HEK293T (cell line): ENCODE measurements at regions not wholly inside any gene's neighbourhood (a gene's known extent, or its start where the extent isn't known, plus 50 kb on each side); places are given as distances from the start of the nearest gene placed in this dataset.

Experiments
- CTCF ChIA-PET: fragments of 350-600 bp; formaldehyde crosslinking; extraction: SDS; loops from one replicate; lab custom pipeline; 2021; ENCODE audit warnings: antibody characterized with exemption, inconsistent platforms; lab: Yijun Ruan, JAX
- POLR2A ChIA-PET: fragments of 350-600 bp; formaldehyde crosslinking; extraction: SDS; loops from one replicate; lab custom pipeline; 2020; ENCODE audit warnings: antibody characterized with exemption, inconsistent platforms; lab: Yijun Ruan, JAX
- DNase-seq: peaks from one replicate; pipeline ENCODE4 v3.0.0; 2012; ENCODE audit warnings: mixed read lengths; ENCODE audit errors: extremely low spot score
- ARNT ChIP-seq: fragments of 450-650 bp; IDR thresholded peaks from 2 replicates; pipeline ENCODE4 v1.6.1; 2017; ENCODE audit warnings: mild to moderate bottlenecking
- BHLHE40 ChIP-seq: fragments of 450-650 bp; IDR thresholded peaks from 2 replicates; pipeline ENCODE4 v1.6.1; 2016; ENCODE audit warnings: mild to moderate bottlenecking, moderate library complexity, borderline replicate concordance
- CTBP1 ChIP-seq: fragments of 450-650 bp; IDR thresholded peaks from 2 replicates; pipeline ENCODE4 v1.6.1; 2016; ENCODE audit warnings: borderline replicate concordance
- ELF4 ChIP-seq: fragments of 450-650 bp; IDR thresholded peaks from 2 replicates; pipeline ENCODE4 v1.6.1; 2017; ENCODE audit warnings: antibody characterized with exemption
- FOXA1 ChIP-seq: fragments of 450-650 bp; IDR thresholded peaks from 2 replicates; pipeline ENCODE4 v1.6.1; 2016; ENCODE audit warnings: mild to moderate bottlenecking
- FOXK2 ChIP-seq: fragments of 450-650 bp; IDR thresholded peaks from 2 replicates; pipeline ENCODE4 v1.6.1; 2016; ENCODE audit warnings: mild to moderate bottlenecking
- FOXM1 ChIP-seq: fragments of 450-650 bp; IDR thresholded peaks from 2 replicates; pipeline ENCODE4 v1.6.1; 2017; ENCODE audit warnings: mild to moderate bottlenecking, borderline replicate concordance
- HDGF ChIP-seq: fragments of 450-650 bp; IDR thresholded peaks from 2 replicates; pipeline ENCODE4 v1.6.1; 2017; ENCODE audit warnings: antibody characterized with exemption, borderline replicate concordance
- L3MBTL2 ChIP-seq: fragments of 450-650 bp; conservative IDR thresholded peaks from 2 replicates; pipeline ENCODE4 v1.6.1; 2016; ENCODE audit warnings: mild to moderate bottlenecking
- LEF1 ChIP-seq: fragments of 450-650 bp; IDR thresholded peaks from 2 replicates; pipeline ENCODE4 v1.6.1; 2017; ENCODE audit warnings: mild to moderate bottlenecking, borderline replicate concordance
- NFRKB ChIP-seq: fragments of 450-650 bp; IDR thresholded peaks from 2 replicates; pipeline ENCODE4 v1.6.1; 2016; ENCODE audit warnings: mild to moderate bottlenecking, moderate library complexity
- SP1 ChIP-seq: fragments of 450-650 bp; IDR thresholded peaks from 2 replicates; pipeline ENCODE4 v1.6.1; 2017
- SUZ12 ChIP-seq: fragments of 450-650 bp; IDR thresholded peaks from 2 replicates; pipeline ENCODE4 v1.6.1; 2016; ENCODE audit warnings: mild to moderate bottlenecking
- TARDBP ChIP-seq: fragments of 450-650 bp; IDR thresholded peaks from 2 replicates; pipeline ENCODE4 v1.6.1; 2016
- ZNF384 ChIP-seq: fragments of 450-650 bp; IDR thresholded peaks from 2 replicates; pipeline ENCODE4 v1.6.1; 2016
- TF ChIP-seq, protein P1 (sequence below): fragments of 450-650 bp; IDR thresholded peaks from 2 replicates; pipeline ENCODE4 v1.6.1; 2016

DNA sequence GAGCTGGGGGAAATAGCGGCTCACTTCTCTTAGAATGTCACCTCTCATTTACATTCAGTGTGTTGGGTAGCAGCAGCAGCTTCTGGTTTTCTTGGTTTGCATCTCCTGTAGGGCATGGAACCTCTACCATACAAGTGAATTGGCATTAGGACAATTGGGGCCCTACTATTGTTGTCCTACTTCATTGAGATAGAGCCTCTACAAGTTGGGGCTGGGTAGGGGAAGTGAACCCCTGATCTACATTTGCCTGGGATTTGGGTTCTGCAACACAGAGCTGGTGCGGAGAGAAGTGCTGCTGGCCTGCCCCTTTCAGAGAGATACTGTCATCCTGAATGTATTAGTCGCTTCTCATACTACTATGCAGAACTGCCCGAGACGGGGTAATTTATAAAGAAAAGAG, 391.6 kb upstream of the HS6ST1 start:
- ChIA-PET CTCF (no interaction called here), POLR2A (no interaction called here)
- TF ChIP-seq CTBP1 = no peak
- TF ChIP-seq FOXK2 = no peak
- no peak for TF ChIP-seq NFRKB
- no peak for TF ChIP-seq FOXM1
- TF ChIP-seq ELF4 = no peak
- no peak for TF ChIP-seq SUZ12
- TF ChIP-seq BHLHE40 = no peak
- TF ChIP-seq ARNT = no peak
- TF ChIP-seq SP1 = no peak
- TF ChIP-seq FOXA1 = no peak
- DNase-seq = no peak

DNA sequence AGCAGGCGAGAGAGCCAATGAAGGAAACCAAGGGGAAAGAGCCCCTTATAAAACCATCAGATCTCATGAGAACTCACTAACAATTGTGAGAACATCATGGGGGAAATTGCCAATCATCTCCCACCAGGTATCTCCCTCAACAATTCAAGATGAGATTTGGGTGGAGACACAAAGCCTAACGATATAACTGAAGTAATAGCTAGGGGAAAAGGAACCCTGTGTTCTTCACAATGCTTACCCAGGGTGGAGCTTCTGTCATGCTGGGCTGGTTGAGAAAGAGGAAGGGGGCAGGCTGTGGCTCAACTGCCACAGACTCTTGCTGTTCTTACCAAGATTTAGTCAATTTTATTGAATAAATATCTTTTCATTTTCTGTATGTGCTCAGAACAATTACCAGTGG, 392.1 kb upstream of the HS6ST1 start:
- POLR2A ChIA-PET = no interaction called here

DNA sequence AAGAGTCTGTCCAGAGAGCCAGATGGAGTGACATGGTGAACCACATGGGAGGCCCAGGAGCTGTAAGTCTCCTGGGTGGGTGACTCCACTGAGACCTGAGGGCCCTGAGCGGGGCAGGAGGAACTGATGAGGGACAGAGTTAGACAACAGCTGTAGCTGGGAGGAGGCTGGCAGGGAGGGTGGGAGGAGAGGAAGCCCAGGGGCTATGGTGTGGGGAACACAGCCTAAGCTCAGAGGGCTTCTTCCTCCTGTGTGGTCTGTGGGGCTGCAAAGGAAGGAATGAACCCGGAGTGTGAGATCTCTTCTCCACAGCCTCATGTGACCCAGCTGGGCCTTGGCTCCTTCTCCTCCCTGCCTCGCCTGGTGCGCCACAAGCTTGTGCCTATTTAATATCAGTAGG, 395.6 kb upstream of the HS6ST1 start:
- TF ChIP-seq FOXK2 = no peak
- no peak for DNase-seq
- CTCF ChIA-PET = no interaction called here
- POLR2A ChIA-PET = no interaction called here

More for the DNA sequence above, 392.1 kb upstream of the HS6ST1 start:
- CTCF ChIA-PET = no interaction called here
- DNase-seq = no peak
- TF ChIP-seq ARNT (no peak), TARDBP (no peak), LEF1 (no peak), FOXM1 (no peak), ZNF384 (no peak), NFRKB (no peak), SP1 (no peak)

DNA sequence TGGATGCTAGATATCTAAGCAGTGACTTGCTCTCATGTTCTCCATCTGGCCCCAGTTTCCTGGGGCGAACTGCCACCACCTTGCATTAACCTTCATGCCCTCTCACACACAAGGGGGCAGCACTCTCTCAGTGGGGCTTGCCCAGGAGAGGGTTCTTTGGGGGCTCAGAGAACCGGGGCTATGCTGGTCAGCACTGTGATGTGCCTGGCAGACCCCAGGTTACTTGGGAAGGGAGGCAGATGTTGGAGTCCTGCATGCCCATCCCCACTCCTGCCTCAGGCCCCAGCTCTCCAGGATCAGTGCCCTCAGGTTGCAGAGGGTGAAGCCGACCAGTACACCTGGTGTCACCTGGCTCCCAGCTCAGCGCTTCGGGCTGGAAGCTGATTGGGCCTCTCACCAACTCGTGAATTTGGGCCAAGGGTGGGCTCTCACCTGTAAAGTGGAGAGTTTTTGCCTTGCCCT, 396.2 kb upstream of the HS6ST1 start:
- DNase-seq = no peak
- CTCF ChIA-PET = no interaction called here
- TF ChIP-seq ZNF384 (no peak), ARNT (no peak), FOXM1 (no peak), FOXA1 (no peak), SP1 (no peak), LEF1 (no peak), ELF4 (no peak), TARDBP (no peak), FOXK2 (no peak)
- TF ChIP-seq, protein P1, sequence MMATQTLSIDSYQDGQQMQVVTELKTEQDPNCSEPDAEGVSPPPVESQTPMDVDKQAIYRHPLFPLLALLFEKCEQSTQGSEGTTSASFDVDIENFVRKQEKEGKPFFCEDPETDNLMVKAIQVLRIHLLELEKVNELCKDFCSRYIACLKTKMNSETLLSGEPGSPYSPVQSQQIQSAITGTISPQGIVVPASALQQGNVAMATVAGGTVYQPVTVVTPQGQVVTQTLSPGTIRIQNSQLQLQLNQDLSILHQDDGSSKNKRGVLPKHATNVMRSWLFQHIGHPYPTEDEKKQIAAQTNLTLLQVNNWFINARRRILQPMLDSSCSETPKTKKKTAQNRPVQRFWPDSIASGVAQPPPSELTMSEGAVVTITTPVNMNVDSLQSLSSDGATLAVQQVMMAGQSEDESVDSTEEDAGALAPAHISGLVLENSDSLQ = no peak
- POLR2A ChIA-PET = no interaction called here

DNA sequence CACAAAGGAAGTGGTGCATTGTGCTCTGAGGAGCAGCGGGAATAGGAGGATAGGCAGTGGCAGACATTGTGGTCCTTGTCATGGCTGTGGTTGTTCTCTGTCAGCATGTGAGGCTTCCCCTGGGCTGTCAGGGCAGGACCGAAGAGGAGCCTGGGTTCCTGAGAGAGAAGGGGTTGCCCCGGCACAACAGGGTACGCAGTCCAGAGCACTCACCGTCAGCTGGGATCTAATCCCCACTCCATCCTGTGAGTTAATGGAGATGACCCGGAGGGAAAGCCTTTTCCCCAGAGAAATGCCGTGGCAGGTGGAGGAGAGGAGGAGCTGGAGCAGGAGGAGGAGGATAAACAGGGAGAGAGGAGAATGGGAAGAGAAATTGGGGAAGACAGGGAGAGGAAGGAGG, 396.7 kb upstream of the HS6ST1 start:
- POLR2A ChIA-PET = no interaction called here
- no peak for TF ChIP-seq LEF1
- TF ChIP-seq FOXK2 = no peak
- TF ChIP-seq, protein P1 = no peak
- TF ChIP-seq BHLHE40 = no peak
- TF ChIP-seq ELF4 = no peak
- no peak for TF ChIP-seq FOXM1
- TF ChIP-seq SP1 = no peak
- TF ChIP-seq HDGF = no peak
- no peak for TF ChIP-seq SUZ12
- no peak for TF ChIP-seq FOXA1
- no peak for TF ChIP-seq ARNT
- CTCF ChIA-PET = no interaction called here
- no peak for DNase-seq

DNA sequence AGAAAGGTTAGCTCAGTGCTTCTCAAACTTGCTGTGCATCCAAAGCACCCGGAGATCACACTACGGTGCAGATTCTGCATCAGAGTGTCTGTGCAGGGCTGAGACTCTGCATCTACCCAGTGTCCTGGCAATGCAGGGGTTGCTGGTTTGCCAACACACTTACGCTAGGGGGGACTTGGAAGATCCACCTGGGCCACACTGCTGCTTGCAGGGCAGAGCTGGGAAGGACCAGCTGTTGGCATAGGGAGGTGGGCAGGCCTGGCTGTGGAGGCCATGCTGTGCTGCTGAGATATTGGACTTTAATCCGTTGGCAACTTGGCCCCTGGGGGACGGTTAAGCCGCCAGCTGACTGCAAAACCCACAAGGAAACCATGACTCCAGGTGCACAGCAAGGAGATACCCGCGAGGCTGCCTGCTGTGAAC, 397.6 kb upstream of the HS6ST1 start:
- TF ChIP-seq SUZ12 (no peak), SP1 (no peak), BHLHE40 (no peak), ELF4 (no peak), L3MBTL2 (no peak), NFRKB (no peak), FOXM1 (no peak), FOXK2 (no peak), CTBP1 (no peak), HDGF (no peak), TARDBP (no peak), FOXA1 (no peak)
- TF ChIP-seq, protein P1 = no peak
- CTCF ChIA-PET = no interaction called here
- POLR2A ChIA-PET = no interaction called here
- DNase-seq = no peak
